Heart left ventricle (tissue), 16 donors: ENCODE measurements at regions not wholly inside any gene's neighbourhood (a gene's known extent, or its start where the extent isn't known, plus 50 kb on each side); places are given as distances from the start of the nearest gene placed in this dataset.
"Not testable (repeated sequence)": the region's sequence is repeated elsewhere in the genome, so short reads cannot be mapped to it uniquely, and the experiment has no call there.

Source experiments
- ATAC-seq, 4 donors: fragments of 200-7000 bp; cut with Tn5 transposase; one replicate each; pipeline ENCODE4 v1.9.1; 2020 to 2022; ENCODE audit warnings: moderate library complexity in 4 of 4, mild to moderate bottlenecking in 3 of 4, moderate number of reproducible peaks in 1 of 4
- DNase-seq, 5 donors: peaks; one replicate each; pipeline ENCODE4 v3.0.0-alpha.2; 2020
- H3K27ac ChIP-seq, 12 donors: fragments of 200-600 bp; sonication (generic) in 4 of 12; one replicate each; pipeline versions ENCODE4 v1.5.0 to v1.8.0; 2016 to 2022; ENCODE audit warnings: mild to moderate bottlenecking in 2 of 12
- H3K27me3 ChIP-seq, 9 donors: fragments of 200-600 bp; sonication (generic) in 2 of 9; one replicate each; pipeline versions ENCODE4 v1.5.1 to v1.8.0; 2016 to 2022; ENCODE audit warnings: mild to moderate bottlenecking in 3 of 9
- H3K36me3 ChIP-seq, 9 donors: fragments of 200-600 bp; sonication (generic) in 2 of 9; one replicate each; pipeline versions ENCODE4 v1.5.0 to v1.8.0; 2018 to 2022; ENCODE audit warnings: mild to moderate bottlenecking in 2 of 9
- H3K4me1 ChIP-seq, 12 donors: fragments of 200-600 bp; sonication (generic) in 4 of 12; one replicate each; pipeline versions ENCODE4 v1.5.0 to v1.8.0; 2016 to 2022; ENCODE audit warnings: mild to moderate bottlenecking in 3 of 12
- H3K4me3 ChIP-seq, 12 donors: fragments of 200-600 bp; sonication (generic) in 4 of 12; one replicate each; pipeline versions ENCODE4 v1.5.0 to v1.8.0; 2017 to 2022; ENCODE audit warnings: mild to moderate bottlenecking in 9 of 12, moderate library complexity in 4 of 12
- H3K9me3 ChIP-seq, 12 donors: fragments of 200-600 bp; sonication (generic) in 4 of 12; one replicate each; pipeline versions ENCODE4 v1.5.0 to v1.8.0; 2016 to 2022; ENCODE audit warnings: mild to moderate bottlenecking in 1 of 12
- POLR2A ChIP-seq, 2 donors: fragments of 450-650 bp; IDR thresholded peaks; one replicate each; pipeline ENCODE4 v1.6.1; 2017; ENCODE audit warnings: antibody characterized with exemption in 2 of 2, mild to moderate bottlenecking in 2 of 2, moderate library complexity in 2 of 2
- WGBS, 4 donors: extraction: QIAGEN DNeasy Blood & Tissue Kit in 2 of 4; methylation state at CpG; one replicate each; pipeline versions ENCODE4 v1.1.5 to v1.1.7; 2013 to 2018; 5-methylcytosine and 5-hydroxymethylcytosine counted together
- intact Hi-C, 10 donors: fragments of 100-400 bp; cut with DNase I; formaldehyde crosslinking; loops; one replicate each; pipeline versions ENCODE4 v1.11.1 to v1.14.2; 2022
- TF ChIP-seq, protein P1 (sequence below), 12 donors: fragments of 200-600 bp; sonication (generic) in 4 of 12; IDR thresholded peaks; one replicate each; pipeline versions ENCODE4 v1.5.0 to v1.8.0; 2018 to 2022; ENCODE audit warnings: antibody characterized with exemption in 12 of 12, mild to moderate bottlenecking in 5 of 12
- donor health status: ischemic (EF 13 %, LVEDD 7.1; RV severe dilation, severe dysfunction).
- donor health status: healthy with polysubstance abuse.
- donor health status: DM: no; HTN: yes; CAD: no.
- donor health status: DM: no; HTN: no; CAD: no.
- donor health status: ischemic (EF 25% LVEDD 6.9; RV normal size, moderate dysfunction).
- donor health status: ischemic (EF 25% LVEDD 5.7; RV mildly dilated, moderate dysfunction).
- donor health status: healthy.
- donor health status: DM: yes; HTN: yes; CAD: no.
- donor health status: ischemic (EF 35%, LVEDD 5.7; RV mildly dilated, moderate dysfunction).
- donor health status: nonischemic (EF 11% LVEDD 7.7; RV severe dilation, severe dysfunction).
- donor health status: DM: yes; HTN: yes; CAD: no.
- donor health status: PGD.
- donor health status: ischemic (EF 29% LVEDD 5.4; RV normal size, mild dysfunction).
- donor health status: nonischemic (EF 23%, LVEDD 6.1; RV moderate dilation, normal function).

DNA sequence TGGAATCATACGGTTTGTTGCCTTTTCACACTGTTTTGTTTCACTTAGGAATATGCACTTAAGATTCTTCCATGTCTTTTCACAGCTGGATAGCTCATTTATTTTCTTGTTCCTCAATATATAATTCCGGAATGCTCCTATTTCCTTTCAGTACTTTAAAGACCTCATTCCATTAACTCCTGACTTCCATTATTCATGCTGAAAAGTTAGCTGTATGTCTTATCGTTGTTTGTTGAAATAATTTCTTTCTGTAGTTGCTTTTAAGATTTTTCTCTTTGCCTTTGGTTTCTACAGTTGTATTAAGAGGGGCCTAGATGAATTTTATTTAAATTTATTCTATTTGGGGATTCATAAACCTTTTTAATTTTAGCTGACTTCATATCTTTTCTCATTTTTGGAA is 122.2 kb downstream of the ANXA2 start:
- Histone ChIP-seq H3K27ac (no peak overlapping the region), H3K4me3 (no peak overlapping the region), H3K4me1 (no peaks in the 10 kb centered on the region), H3K27me3 (peaks cover 0 to 14% (median 0%) of the 10 kb centered on the region in 9 donors), H3K9me3 (peaks cover 0 to 19% (median 11%) of the 10 kb centered on the region in 12 donors), H3K36me3 (no peaks in the 10 kb centered on the region)
- intact Hi-C loops, result no loop called here
- no peak for TF ChIP-seq POLR2A (IDR thresholded peaks at IDR 0.05)
- TF ChIP-seq, protein P1, sequence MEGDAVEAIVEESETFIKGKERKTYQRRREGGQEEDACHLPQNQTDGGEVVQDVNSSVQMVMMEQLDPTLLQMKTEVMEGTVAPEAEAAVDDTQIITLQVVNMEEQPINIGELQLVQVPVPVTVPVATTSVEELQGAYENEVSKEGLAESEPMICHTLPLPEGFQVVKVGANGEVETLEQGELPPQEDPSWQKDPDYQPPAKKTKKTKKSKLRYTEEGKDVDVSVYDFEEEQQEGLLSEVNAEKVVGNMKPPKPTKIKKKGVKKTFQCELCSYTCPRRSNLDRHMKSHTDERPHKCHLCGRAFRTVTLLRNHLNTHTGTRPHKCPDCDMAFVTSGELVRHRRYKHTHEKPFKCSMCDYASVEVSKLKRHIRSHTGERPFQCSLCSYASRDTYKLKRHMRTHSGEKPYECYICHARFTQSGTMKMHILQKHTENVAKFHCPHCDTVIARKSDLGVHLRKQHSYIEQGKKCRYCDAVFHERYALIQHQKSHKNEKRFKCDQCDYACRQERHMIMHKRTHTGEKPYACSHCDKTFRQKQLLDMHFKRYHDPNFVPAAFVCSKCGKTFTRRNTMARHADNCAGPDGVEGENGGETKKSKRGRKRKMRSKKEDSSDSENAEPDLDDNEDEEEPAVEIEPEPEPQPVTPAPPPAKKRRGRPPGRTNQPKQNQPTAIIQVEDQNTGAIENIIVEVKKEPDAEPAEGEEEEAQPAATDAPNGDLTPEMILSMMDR (IDR thresholded peaks at IDR 0.05), result no peak
- 52 to 90% (median 84%) methylated on average over 3 of the region's 3 CpGs for WGBS, 4 donors
- ATAC-seq, result no peak
- no peak for DNase-seq

DNA sequence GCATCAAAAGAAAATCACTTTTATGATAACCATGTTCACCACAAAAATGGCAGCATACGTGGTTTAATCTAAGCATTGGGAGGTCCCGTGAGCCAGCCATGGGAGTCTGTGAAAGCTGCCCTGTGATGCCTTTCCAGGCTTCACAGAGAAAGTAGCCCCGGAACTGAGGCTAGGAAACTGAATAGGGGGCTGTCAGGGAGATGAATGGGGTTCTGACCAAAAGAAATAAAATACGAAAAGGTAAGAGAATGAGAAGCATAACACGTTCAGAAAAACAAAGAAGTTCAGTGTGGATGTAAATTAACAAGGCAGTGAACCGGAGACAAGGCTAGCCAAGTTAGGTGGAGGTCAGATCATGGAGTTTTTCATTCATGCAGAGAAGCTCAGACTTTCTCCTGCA is 118.9 kb downstream of the ANXA2 start:
- 80 to 87% (median 82%) methylated on average over 6 of the region's 6 CpGs for WGBS, 4 donors

DNA sequence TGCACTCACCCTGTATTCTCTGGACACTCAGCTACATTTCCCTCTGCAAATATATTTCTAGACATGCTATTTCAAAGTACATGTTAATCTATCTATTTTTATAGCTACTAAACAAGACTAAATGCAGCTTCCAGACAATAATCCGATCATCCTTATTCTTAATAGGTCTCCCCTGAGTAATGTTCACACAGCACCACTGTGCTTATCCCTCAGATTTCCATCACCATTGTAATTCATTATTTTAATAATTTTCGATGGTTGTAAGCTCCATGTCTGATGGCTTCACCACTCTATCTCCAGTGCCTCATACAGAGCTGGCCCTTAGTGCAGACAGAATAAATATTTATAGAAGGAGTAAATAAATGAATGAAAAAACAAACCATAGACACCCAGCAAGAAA is 117.5 kb downstream of the ANXA2 start:
- WGBS, 4 donors, result 73 to 85% (median 82%) methylated on average over 2 of the region's 2 CpGs
- Histone ChIP-seq H3K36me3 (no peaks in the 10 kb centered on the region), H3K27me3 (peaks cover 0 to 34% (median 0%) of the 10 kb centered on the region in 9 donors), H3K27ac (no peak overlapping the region), H3K4me3 (no peak overlapping the region), H3K9me3 (peaks cover 0 to 14% (median 8%) of the 10 kb centered on the region in 12 donors), H3K4me1 (no peaks in the 10 kb centered on the region)
- no peak for TF ChIP-seq POLR2A (IDR thresholded peaks at IDR 0.05)
- TF ChIP-seq, protein P1 (IDR thresholded peaks at IDR 0.05), result no peak
- ATAC-seq (no peak), DNase-seq (no peak)
- intact Hi-C loops, result no loop called here

More for the DNA sequence above, 118.9 kb downstream of the ANXA2 start:
- TF ChIP-seq, protein P1 (IDR thresholded peaks at IDR 0.05), result no peak
- no peak for TF ChIP-seq POLR2A (IDR thresholded peaks at IDR 0.05)
- intact Hi-C loops, result no loop called here
- no peak for ATAC-seq
- Histone ChIP-seq H3K4me3 (no peak overlapping the region), H3K27me3 (peaks cover 0 to 26% (median 0%) of the 10 kb centered on the region in 9 donors), H3K36me3 (no peaks in the 10 kb centered on the region), H3K4me1 (no peaks in the 10 kb centered on the region), H3K27ac (no peak overlapping the region), H3K9me3 (peaks cover 0 to 19% (median 11%) of the 10 kb centered on the region in 12 donors)
- no peak for DNase-seq

DNA sequence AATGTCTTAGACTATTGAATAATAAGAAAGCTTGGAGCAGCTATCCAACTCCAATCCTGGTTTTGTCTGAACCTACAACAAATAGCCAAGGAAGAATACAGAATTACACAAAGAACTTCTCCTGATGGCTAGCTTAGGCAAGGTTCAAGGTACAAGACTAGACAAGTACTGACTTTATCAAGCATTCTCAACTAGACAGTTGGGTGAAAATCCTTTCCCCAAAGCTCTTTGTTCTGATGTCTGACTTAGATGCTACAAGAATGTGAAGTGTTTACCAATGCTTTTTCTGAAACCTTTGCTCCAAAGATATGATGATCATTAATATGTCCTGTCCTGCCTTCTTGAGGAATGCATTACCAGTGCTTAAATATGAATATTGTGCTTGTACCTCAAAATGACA is 113.8 kb downstream of the ANXA2 start:
- no peaks in the 10 kb centered on the region for H3K4me1 ChIP-seq
- ATAC-seq, result no peak
- TF ChIP-seq, protein P1 (IDR thresholded peaks at IDR 0.05), result no peak
- no peak for TF ChIP-seq POLR2A (IDR thresholded peaks at IDR 0.05)
- intact Hi-C loops, result no loop called here
- no peaks in the 10 kb centered on the region for H3K36me3 ChIP-seq
- no peak overlapping the region for H3K27ac ChIP-seq
- peaks cover 0 to 32% (median 7%) of the 10 kb centered on the region in 9 donors for H3K27me3 ChIP-seq
- no peak overlapping the region for H3K4me3 ChIP-seq
- H3K9me3 ChIP-seq, result no peaks in the 10 kb centered on the region
- DNase-seq, result no peak

DNA sequence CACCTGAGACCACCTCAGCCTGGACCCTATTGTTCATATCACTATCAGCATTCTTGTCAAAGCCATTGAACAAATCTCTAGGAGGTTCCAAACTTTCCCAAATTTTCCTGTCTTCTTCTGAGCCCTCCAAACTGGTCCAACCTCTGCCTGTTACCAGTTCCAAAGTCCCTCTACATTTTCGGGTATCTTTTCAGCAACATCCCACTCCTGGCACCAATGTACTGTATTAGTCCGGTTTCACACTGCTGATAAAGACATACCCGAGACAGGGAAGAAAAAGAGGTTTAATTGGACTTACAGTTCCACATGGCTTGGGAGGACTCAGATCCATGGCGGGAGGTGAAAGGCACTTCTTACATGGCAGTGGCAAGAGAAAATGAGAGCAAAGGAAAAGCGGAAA is 101.9 kb downstream of the ANXA2 start:
- 72 to 92% (median 90%) methylated on average over 5 of the region's 5 CpGs for WGBS, 4 donors
- H3K36me3 ChIP-seq, DNase-seq, H3K9me3 ChIP-seq, H3K4me1 ChIP-seq, H3K27ac ChIP-seq, intact Hi-C loops, ATAC-seq, H3K27me3 ChIP-seq, H3K4me3 ChIP-seq: not testable (repeated sequence)
